IMR-90 (cell line): ENCODE measurements at regions not wholly inside any gene's neighbourhood (a gene's known extent, or its start where the extent isn't known, plus 50 kb on each side); places are given as distances from the start of the nearest gene placed in this dataset.
"Not testable (repeated sequence)": the region's sequence is repeated elsewhere in the genome, so short reads cannot be mapped to it uniquely, and the experiment has no call there.

ENCODE experiments used
- ATAC-seq: fragments of 200-7000 bp; cut with Tn5 transposase; 2 replicates; pipeline ENCODE4 v1.9.1; 2020; ENCODE audit warnings: low read depth, mild to moderate bottlenecking, moderate library complexity
- BruUV-seq: library from RNA; stranded (reverse); fragments of 400-500 nt; replicated peaks from 2 replicates; lab custom pipeline; 2021; lab: Mats Ljungman, UMichigan
- CTCF ChIA-PET: fragments of 300-600 bp; formaldehyde crosslinking; extraction: SDS; loops from one replicate; lab custom pipeline; 2021; ENCODE audit warnings: antibody characterized with exemption; lab: Yijun Ruan, JAX
- POLR2A ChIA-PET: fragments of 300-600 bp; sonication (Branson Sonifier 250); formaldehyde crosslinking; loops from one replicate; lab custom pipeline; 2022; ENCODE audit warnings: antibody characterized with exemption; ENCODE audit not compliant: unreplicated experiment; lab: Charles Lee
- DNase-seq: peaks from one replicate; pipeline ENCODE4 v3.0.0; 2013
- H2AFZ ChIP-seq: replicated peaks from 2 replicates; pipeline ENCODE3; 2013; ENCODE audit warnings: low read length, mild to moderate bottlenecking; ENCODE audit not compliant: poor library complexity
- H2AK5ac ChIP-seq: 2 replicates; pipeline ENCODE4 v1.6.1; 2013; ENCODE audit warnings: low read depth, low read length, inconsistent platforms
- H2AK9ac ChIP-seq: replicated peaks from 2 replicates; pipeline ENCODE3; 2013; ENCODE audit warnings: mild to moderate bottlenecking, low read depth, low read length, moderate library complexity; ENCODE audit not compliant: poor library complexity
- H2BK120ac ChIP-seq: 2 replicates; pipeline ENCODE4 v1.6.1; 2013; ENCODE audit warnings: low read depth, low read length, inconsistent platforms
- H2BK15ac ChIP-seq: 3 replicates; pipeline ENCODE4 v1.6.1; 2013; ENCODE audit warnings: low read depth, low read length, inconsistent platforms
- H2BK20ac ChIP-seq: 2 replicates; pipeline ENCODE4 v1.6.1; 2013; ENCODE audit warnings: low read depth, mild to moderate bottlenecking, inconsistent platforms, low read length, moderate library complexity
- H2BK5ac ChIP-seq: 2 replicates; pipeline ENCODE4 v1.6.1; 2013; ENCODE audit warnings: mild to moderate bottlenecking, low read depth, low read length, inconsistent platforms; ENCODE audit not compliant: poor library complexity, severe bottlenecking
- H3K14ac ChIP-seq: replicated peaks from 2 replicates; pipeline ENCODE4 v1.6.1; 2013; ENCODE audit warnings: low read depth, low read length, inconsistent platforms
- H3K18ac ChIP-seq: 2 replicates; pipeline ENCODE4 v1.6.1; 2013; ENCODE audit warnings: low read depth, low read length, control low read depth
- H3K23ac ChIP-seq: 2 replicates; pipeline ENCODE4 v1.6.1; 2013; ENCODE audit warnings: low read depth, low read length, inconsistent platforms
- H3K27ac ChIP-seq: 2 replicates; pipeline ENCODE4 v1.5.1; 2013; ENCODE audit warnings: mild to moderate bottlenecking, control low read depth, low read length; ENCODE audit not compliant: insufficient read depth
- H3K27me3 ChIP-seq: 2 replicates; pipeline ENCODE4 v1.6.1; 2013; ENCODE audit warnings: low read length; ENCODE audit not compliant: control insufficient read depth, insufficient read depth
- H3K36me3 ChIP-seq: 2 replicates; pipeline ENCODE4 v1.6.1; 2013; ENCODE audit warnings: low read length, mixed read lengths; ENCODE audit not compliant: control insufficient read depth, insufficient read depth
- H3K4ac ChIP-seq: 2 replicates; pipeline ENCODE4 v1.6.1; 2013; ENCODE audit warnings: low read depth, low read length, inconsistent platforms
- H3K4me1 ChIP-seq: 2 replicates; pipeline ENCODE4 v1.6.1; 2013; ENCODE audit warnings: low read length, mixed read lengths; ENCODE audit not compliant: control insufficient read depth, insufficient read depth
- H3K4me2 ChIP-seq: 2 replicates; pipeline ENCODE4 v1.6.1; 2013; ENCODE audit warnings: low read depth, mild to moderate bottlenecking, control low read depth, low read length, moderate library complexity
- H3K4me3 ChIP-seq: 2 replicates; pipeline ENCODE4 v1.5.1; 2013; ENCODE audit warnings: low read depth, mild to moderate bottlenecking, control low read depth, low read length, moderate library complexity; ENCODE audit not compliant: insufficient read depth
- H3K56ac ChIP-seq: 2 replicates; pipeline ENCODE4 v1.6.1; 2013; ENCODE audit warnings: low read length, inconsistent platforms; ENCODE audit not compliant: insufficient read depth; ENCODE audit errors: extremely low read depth
- H3K79me1 ChIP-seq, 2 experiments: 2 replicates each; pipeline ENCODE4 v1.6.1; 2013; ENCODE audit warnings: low read length in 2 of 2, inconsistent platforms in 1 of 2, low read depth in 1 of 2
- H3K9ac ChIP-seq: 2 replicates; pipeline ENCODE4 v1.6.1; 2013; ENCODE audit warnings: low read depth, low read length, control low read depth
- H3K9me1 ChIP-seq: 2 replicates; pipeline ENCODE4 v1.6.1; 2013; ENCODE audit warnings: low read length, inconsistent platforms; ENCODE audit not compliant: insufficient read depth
- H3K9me3 ChIP-seq: 2 replicates; pipeline ENCODE4 v1.6.1; 2013; ENCODE audit warnings: low read length; ENCODE audit not compliant: control insufficient read depth, insufficient read depth
- H4K20me1 ChIP-seq: 2 replicates; pipeline ENCODE4 v1.6.1; 2013; ENCODE audit warnings: low read length, inconsistent platforms; ENCODE audit not compliant: insufficient read depth
- H4K5ac ChIP-seq: 2 replicates; pipeline ENCODE4 v1.6.1; 2013; ENCODE audit warnings: mild to moderate bottlenecking, low read depth, low read length, control low read depth
- H4K8ac ChIP-seq, 2 experiments: 2 replicates each; pipeline ENCODE4 v1.6.1; 2013; ENCODE audit warnings: low read depth in 2 of 2, low read length in 2 of 2, control low read depth in 1 of 2, inconsistent platforms in 1 of 2
- H4K91ac ChIP-seq: 2 replicates; pipeline ENCODE4 v1.6.1; 2013; ENCODE audit warnings: low read depth, low read length, inconsistent platforms; ENCODE audit not compliant: insufficient read depth
- WGBS, 2 experiments: methylation state at CpG; one replicate each; pipeline versions ENCODE4 v1.1.5 to v1.1.7; 2013; ENCODE audit warnings: missing lambda C conversion rate in 2 of 2; ENCODE audit not compliant: insufficient read length in 1 of 2; ENCODE audit errors: extremely low coverage in 2 of 2; 5-methylcytosine and 5-hydroxymethylcytosine counted together
- dilution Hi-C: fragments of 300-500 bp; cut with HindIII; formaldehyde crosslinking; loops from one replicate; pipeline ENCODE4 v1.14.3; 2018; ENCODE audit warnings: low sequenced_read_pairs; ENCODE audit not compliant: unreplicated experiment
- in situ Hi-C: fragments of 300-500 bp; cut with MboI; formaldehyde crosslinking; loops from 3 replicates; pipeline ENCODE4 v1.14.3; 2019; ENCODE audit warnings: low sequenced_read_pairs, inconsistent platforms, mixed read lengths
- intact Hi-C: fragments of 100-400 bp; cut with micrococcal nuclease; formaldehyde crosslinking; loops from 2 replicates; pipeline ENCODE4 v1.10.0; 2022

DNA sequence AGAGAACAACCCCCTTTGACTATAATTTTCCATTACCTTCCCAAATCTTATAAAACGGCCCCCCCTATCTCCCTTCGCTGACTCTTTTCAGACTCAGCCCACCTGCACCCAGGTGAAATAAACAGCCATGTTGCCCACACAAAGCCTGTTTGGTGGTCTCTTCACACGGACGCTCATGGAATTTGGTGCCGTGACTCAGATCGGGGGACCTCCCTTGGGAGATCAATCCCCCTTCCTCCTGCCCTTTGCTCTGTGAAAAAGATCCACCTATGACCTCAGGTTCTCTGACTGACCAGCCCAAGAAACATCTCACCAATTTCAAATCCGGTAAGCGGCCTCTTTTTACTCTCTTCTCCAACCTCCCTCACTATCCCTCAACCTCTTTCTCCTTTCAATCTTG lies 146.8 kb upstream of the TRIB2 start:
- H3K9me3 ChIP-seq, H3K27me3 ChIP-seq, H3K36me3 ChIP-seq, H3K27ac ChIP-seq, H2BK20ac ChIP-seq, dilution Hi-C loops, H4K8ac ChIP-seq, H3K4me1 ChIP-seq, H3K4ac ChIP-seq, H4K91ac ChIP-seq, H3K56ac ChIP-seq, H4K20me1 ChIP-seq, H3K9ac ChIP-seq, H2BK5ac ChIP-seq, H3K4me3 ChIP-seq, H2AK9ac ChIP-seq, CTCF ChIA-PET, BruUV-seq, H4K5ac ChIP-seq, H3K4me2 ChIP-seq, H2AFZ ChIP-seq, H3K14ac ChIP-seq, H2AK5ac ChIP-seq, H3K9me1 ChIP-seq, DNase-seq, H3K18ac ChIP-seq, ATAC-seq, H2BK15ac ChIP-seq, H2BK120ac ChIP-seq, POLR2A ChIA-PET, H3K23ac ChIP-seq, in situ Hi-C loops, H3K79me1 ChIP-seq: not testable (repeated sequence)
- 90% methylated on average over 4 of the region's 8 CpGs; no CpG with 5 or more reads in 1 of the 2 experiments for WGBS, 2 experiments
- intact Hi-C loops: loop anchor here (10.0 kb wide), 1 partner anchor 1065 kb away; no protein-coding TSS in a partner anchor
